ENCODE measurements at regions not wholly inside any gene's neighbourhood (a gene's known extent, or its start where the extent isn't known, plus 50 kb on each side); places are given as distances from the start of the nearest gene placed in this dataset.

- intact Hi-C loops (cut with DNase I): no loop called here
- Histone ChIP-seq H3K36me3 (no peaks in the 10 kb centered on the region), H3K4me3 (no peak overlapping the region), H3K27ac (no peak overlapping the region), H3K27me3 (peaks cover 0 to 45% (median 5%) of the 10 kb centered on the region in 3 donors), H3K4me1 (no peaks in the 10 kb centered on the region), H3K9me3 (no peaks in the 10 kb centered on the region)
- no peak for TF ChIP-seq EP300 (IDR thresholded peaks at IDR 0.05)
- no peak for TF ChIP-seq POLR2A (IDR thresholded peaks at IDR 0.05)
- no peak for TF ChIP-seq CTCF (IDR thresholded peaks at IDR 0.05)
- TF ChIP-seq POLR2AphosphoS5 (IDR thresholded peaks at IDR 0.05): no peak
- 73 to 82% methylated on average over 6 of the region's 6 CpGs for WGBS, 2 donors
- DNase-seq: no peak
Observed at GRCh38 chr10:123425680-123426079, 240.5 kb upstream of the GPR26 start.

- WGBS, 2 donors: 55 to 68% methylated on average over 14 of the region's 14 CpGs
- Histone ChIP-seq H3K4me1 (no peaks in the 10 kb centered on the region), H3K36me3 (no peaks in the 10 kb centered on the region), H3K27ac (no peak overlapping the region), H3K27me3 (peaks cover 0 to 52% (median 5%) of the 10 kb centered on the region in 3 donors), H3K9me3 (no peaks in the 10 kb centered on the region), H3K4me3 (no peak overlapping the region)
- intact Hi-C loops (cut with DNase I): no loop called here
- no peak for DNase-seq
- TF ChIP-seq CTCF (IDR thresholded peaks at IDR 0.05) (no peak), POLR2AphosphoS5 (IDR thresholded peaks at IDR 0.05) (no peak), EP300 (IDR thresholded peaks at IDR 0.05) (no peak), POLR2A (IDR thresholded peaks at IDR 0.05) (no peak)
Observed at GRCh38 chr10:123427165-123427786, 238.9 kb upstream of the GPR26 start.

- WGBS, 2 donors: 10 to 51% methylated on average over 11 of the region's 11 CpGs
- Histone ChIP-seq H3K4me3 (no peak overlapping the region), H3K4me1 (no peaks in the 10 kb centered on the region), H3K27me3 (peaks cover 0 to 52% (median 5%) of the 10 kb centered on the region in 3 donors), H3K36me3 (no peaks in the 10 kb centered on the region), H3K9me3 (no peaks in the 10 kb centered on the region), H3K27ac (no peak overlapping the region)
- no peak for TF ChIP-seq POLR2AphosphoS5 (IDR thresholded peaks at IDR 0.05)
- TF ChIP-seq EP300 (IDR thresholded peaks at IDR 0.05): no peak
- no peak for TF ChIP-seq POLR2A (IDR thresholded peaks at IDR 0.05)
- TF ChIP-seq CTCF (IDR thresholded peaks at IDR 0.05): no peak
- intact Hi-C loops (cut with DNase I): no loop called here
- DNase-seq: no peak
Observed at GRCh38 chr10:123428391-123428790, 237.8 kb upstream of the GPR26 start.

- Histone ChIP-seq H3K27ac (no peak overlapping the region), H3K9me3 (no peaks in the 10 kb centered on the region), H3K4me1 (no peaks in the 10 kb centered on the region), H3K36me3 (no peaks in the 10 kb centered on the region), H3K4me3 (no peak overlapping the region), H3K27me3 (peaks cover 0 to 47% (median 5%) of the 10 kb centered on the region in 3 donors)
- intact Hi-C loops (cut with DNase I): no loop called here
- WGBS, 2 donors: 70 to 84% methylated on average over 14 of the region's 14 CpGs
- no peak for DNase-seq
- TF ChIP-seq POLR2AphosphoS5 (IDR thresholded peaks at IDR 0.05): no peak
Observed at GRCh38 chr10:123429706-123430221, 236.4 kb upstream of the GPR26 start.

GRCh38 chr10:123433539-123433938, 232.6 kb upstream of the GPR26 start:
- no peaks in the 10 kb centered on the region for H3K4me1 ChIP-seq
- no peaks in the 10 kb centered on the region for H3K36me3 ChIP-seq
- no peak for TF ChIP-seq POLR2AphosphoS5 (IDR thresholded peaks at IDR 0.05)
- no peak for TF ChIP-seq POLR2A (IDR thresholded peaks at IDR 0.05)
- TF ChIP-seq EP300 (IDR thresholded peaks at IDR 0.05): no peak
- TF ChIP-seq CTCF (IDR thresholded peaks at IDR 0.05): no peak
- no peak overlapping the region for H3K27ac ChIP-seq
- H3K9me3 ChIP-seq: no peaks in the 10 kb centered on the region
- H3K4me3 ChIP-seq: no peak overlapping the region
- H3K27me3 ChIP-seq: peaks cover 0 to 26% (median 5%) of the 10 kb centered on the region in 3 donors
- DNase-seq: no peak
- 84 to 85% methylated on average over 6 of the region's 6 CpGs for WGBS, 2 donors
- intact Hi-C loops (cut with DNase I): no loop called here

Data from sigmoid colon (tissue), 6 donors.